ENCODE measurements at regions not wholly inside any gene's neighbourhood (a gene's known extent, or its start where the extent isn't known, plus 50 kb on each side); places are given as distances from the start of the nearest gene placed in this dataset.
"Not testable (repeated sequence)": the region's sequence is repeated elsewhere in the genome, so short reads cannot be mapped to it uniquely, and the experiment has no call there.

DNA sequence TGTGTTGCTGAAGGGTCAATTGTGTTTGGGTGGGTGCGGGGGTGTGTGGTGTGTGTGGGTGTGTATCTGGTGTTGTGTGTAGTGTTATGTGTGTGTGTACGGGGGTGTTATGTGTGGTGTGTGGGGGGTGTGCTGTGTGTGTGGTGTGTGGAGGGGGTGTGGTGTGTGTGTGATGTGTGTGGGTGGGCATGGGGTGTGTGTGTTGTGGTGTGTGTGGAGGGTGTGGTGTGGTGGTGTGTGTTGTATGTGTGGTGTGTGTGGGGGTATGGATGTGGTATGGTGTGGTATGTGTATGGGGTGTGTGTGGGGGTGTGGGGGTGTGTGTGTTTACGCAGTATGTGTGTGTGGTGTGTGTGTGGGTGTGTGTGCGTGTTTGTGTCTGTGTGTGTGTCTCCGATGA is 110.8 kb downstream of the ZNF22 start:
- Histone ChIP-seq H3K4me1 (ENCODE audit: control insufficient read depth in 5 of 5, insufficient read depth in 5 of 5, low read length in 5 of 5) (no peaks in the 10 kb centered on the region), H3K36me3 (ENCODE audit: control insufficient read depth in 5 of 5, insufficient read depth in 5 of 5, low read length in 5 of 5) (no peaks in the 10 kb centered on the region), H3K9ac (ENCODE audit: low read length in 5 of 5) (no peak overlapping the region), H3K27ac (ENCODE audit: low read depth, low read length) (no peak overlapping the region), H3K4me3 (ENCODE audit: low read depth in 1 of 5, low read length in 5 of 5) (no peak overlapping the region), H3K27me3 (ENCODE audit: control insufficient read depth in 5 of 5, insufficient read depth in 4 of 5, low read length in 5 of 5) (no peaks in the 10 kb centered on the region), H3K9me3 (ENCODE audit: control insufficient read depth in 5 of 5, low read length in 5 of 5) (no peaks in the 10 kb centered on the region)

DNA sequence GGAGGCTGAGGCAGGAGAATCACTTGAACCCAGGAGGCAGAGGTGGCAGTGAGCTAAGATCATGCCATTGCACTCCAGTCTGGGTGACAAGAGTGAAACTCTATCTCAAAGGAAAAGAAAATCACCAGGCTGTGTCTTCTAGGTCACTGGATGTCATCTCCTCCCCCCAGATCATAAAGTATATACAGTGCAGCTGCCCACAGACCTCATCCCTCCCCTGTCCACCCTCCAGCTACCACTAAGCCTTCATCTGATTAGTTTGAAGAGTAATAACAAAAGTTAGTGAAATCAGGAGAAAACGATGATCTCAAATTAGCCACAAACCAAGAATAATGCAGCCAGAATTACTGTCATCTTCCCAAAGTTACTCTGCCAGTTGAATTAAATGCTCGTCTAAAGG is 117.2 kb downstream of the ZNF22 start:
- H3K9me3 ChIP-seq (ENCODE audit: control insufficient read depth in 5 of 5, low read length in 5 of 5); H3K4me1 ChIP-seq (ENCODE audit: control insufficient read depth in 5 of 5, insufficient read depth in 5 of 5, low read length in 5 of 5); H3K27me3 ChIP-seq (ENCODE audit: control insufficient read depth in 5 of 5, insufficient read depth in 4 of 5, low read length in 5 of 5): not testable (repeated sequence)

DNA sequence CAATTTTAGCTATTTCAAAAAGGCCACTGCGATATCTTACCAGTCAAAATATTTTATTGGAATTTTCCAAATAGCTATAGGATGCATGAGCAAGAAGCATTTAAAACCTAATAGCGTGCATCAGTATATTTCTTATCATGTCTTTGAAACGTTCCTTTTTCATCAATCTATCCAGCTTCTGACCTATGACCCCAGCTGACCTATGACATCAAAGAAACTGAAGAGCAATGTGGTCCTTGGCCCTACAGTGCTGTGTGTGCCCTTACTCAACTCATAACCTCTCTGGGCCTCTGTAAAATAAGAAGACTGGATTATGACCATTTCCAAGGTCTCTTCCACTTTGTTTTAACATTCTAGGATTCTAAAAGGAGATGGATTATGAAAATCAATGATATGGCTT is 118.2 kb downstream of the ZNF22 start:
- Histone ChIP-seq H3K9me3 (ENCODE audit: control insufficient read depth in 5 of 5, low read length in 5 of 5) (no peaks in the 10 kb centered on the region), H3K27me3 (ENCODE audit: control insufficient read depth in 5 of 5, insufficient read depth in 4 of 5, low read length in 5 of 5) (no peaks in the 10 kb centered on the region), H3K27ac (ENCODE audit: low read depth, low read length) (no peak overlapping the region), H3K4me3 (ENCODE audit: low read depth in 1 of 5, low read length in 5 of 5) (no peak overlapping the region), H3K4me1 (ENCODE audit: control insufficient read depth in 5 of 5, insufficient read depth in 5 of 5, low read length in 5 of 5) (no peaks in the 10 kb centered on the region), H3K9ac (ENCODE audit: low read length in 5 of 5) (no peak overlapping the region), H3K36me3 (ENCODE audit: control insufficient read depth in 5 of 5, insufficient read depth in 5 of 5, low read length in 5 of 5) (no peaks in the 10 kb centered on the region)

More for the DNA sequence above, 117.2 kb downstream of the ZNF22 start:
- not testable (repeated sequence) for H3K36me3 ChIP-seq (ENCODE audit: control insufficient read depth in 5 of 5, insufficient read depth in 5 of 5, low read length in 5 of 5); H3K9ac ChIP-seq (ENCODE audit: low read length in 5 of 5); H3K4me3 ChIP-seq (ENCODE audit: low read depth in 1 of 5, low read length in 5 of 5); H3K27ac ChIP-seq (ENCODE audit: low read depth, low read length)

DNA sequence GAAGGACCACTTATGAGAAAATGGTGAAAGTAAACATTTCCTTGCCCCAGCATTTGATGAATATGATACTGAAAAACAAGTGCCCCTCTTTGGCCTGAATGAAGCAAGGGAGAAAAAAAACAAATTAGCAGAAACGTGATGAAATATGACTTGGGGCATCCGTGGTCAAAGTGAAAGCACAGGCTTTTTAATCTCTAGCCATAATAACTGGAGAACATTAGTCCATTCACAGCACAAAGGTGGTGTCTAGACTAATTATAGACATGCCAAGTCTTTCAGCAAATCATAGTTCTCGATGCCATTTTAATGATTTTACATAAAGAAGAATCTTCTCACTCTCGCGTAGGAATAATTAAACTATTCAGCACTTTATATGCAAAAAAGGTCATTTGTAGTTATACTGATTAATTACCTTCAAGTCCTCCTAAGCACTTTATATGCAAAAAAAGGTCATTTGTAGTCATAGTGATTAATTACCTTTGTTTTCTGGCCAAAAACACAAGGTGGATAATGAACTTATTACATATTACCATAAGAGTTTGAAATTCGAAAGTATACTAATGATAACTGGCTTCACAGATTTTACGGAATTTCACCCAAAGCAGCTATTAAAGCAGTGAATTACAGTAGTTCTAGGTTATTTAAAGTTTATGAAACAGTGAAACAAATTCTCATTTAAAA is 121.6 kb downstream of the ZNF22 start:
- H3K9ac ChIP-seq (ENCODE audit: low read length in 5 of 5); H3K4me3 ChIP-seq (ENCODE audit: low read depth in 1 of 5, low read length in 5 of 5); H3K27me3 ChIP-seq (ENCODE audit: control insufficient read depth in 5 of 5, insufficient read depth in 4 of 5, low read length in 5 of 5); H3K9me3 ChIP-seq (ENCODE audit: control insufficient read depth in 5 of 5, low read length in 5 of 5); H3K27ac ChIP-seq (ENCODE audit: low read depth, low read length); H3K4me1 ChIP-seq (ENCODE audit: control insufficient read depth in 5 of 5, insufficient read depth in 5 of 5, low read length in 5 of 5); H3K36me3 ChIP-seq (ENCODE audit: control insufficient read depth in 5 of 5, insufficient read depth in 5 of 5, low read length in 5 of 5): not testable (repeated sequence)

DNA sequence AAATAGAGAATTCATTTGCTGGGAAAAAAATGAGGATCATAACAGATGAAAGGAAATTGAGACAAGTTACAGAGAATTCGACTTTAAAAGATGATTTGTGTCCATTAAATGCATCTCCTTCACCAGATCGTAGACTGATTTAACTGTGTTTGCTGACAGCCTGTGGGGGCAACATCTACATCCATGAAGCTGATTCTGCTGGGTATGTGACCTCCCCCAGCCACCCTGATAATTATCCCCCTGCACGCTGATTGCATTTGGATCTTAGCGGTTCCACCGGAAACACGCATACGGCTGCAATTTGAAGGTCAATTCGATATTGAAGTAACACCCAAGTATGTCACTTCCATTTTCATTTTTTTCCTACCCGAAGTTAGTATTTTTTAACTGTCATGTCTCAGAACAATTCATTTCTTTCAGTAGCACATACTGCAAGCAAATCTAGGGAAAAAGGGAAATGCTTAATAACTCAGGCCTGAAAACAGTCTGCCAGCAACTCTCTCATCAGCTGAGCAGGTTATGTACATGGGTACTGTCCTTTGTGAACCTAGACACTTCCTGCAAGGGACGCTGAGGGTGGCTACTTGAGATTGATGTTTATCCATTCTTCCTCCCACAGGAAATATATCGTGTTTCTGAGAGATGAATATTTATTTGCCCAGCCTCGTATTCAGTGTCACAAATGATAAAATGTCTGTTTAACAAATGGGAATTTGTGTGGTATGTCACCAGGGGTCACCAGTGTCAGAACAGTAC is 134.9 kb downstream of the ZNF22 start:
- H3K27me3 ChIP-seq (ENCODE audit: control insufficient read depth in 5 of 5, insufficient read depth in 4 of 5, low read length in 5 of 5) = no peaks in the 10 kb centered on the region
- peaks cover 0 to 3% (median 0%) of the 10 kb centered on the region in 5 donors for H3K4me1 ChIP-seq (ENCODE audit: control insufficient read depth in 5 of 5, insufficient read depth in 5 of 5, low read length in 5 of 5)
- H3K9ac ChIP-seq (ENCODE audit: low read length in 5 of 5) = no peak overlapping the region
- H3K4me3 ChIP-seq (ENCODE audit: low read depth in 1 of 5, low read length in 5 of 5) = peak overlapping the region in 1 of 5 donors; percentile 1
- no peak overlapping the region for H3K27ac ChIP-seq (ENCODE audit: low read depth, low read length)
- H3K36me3 ChIP-seq (ENCODE audit: control insufficient read depth in 5 of 5, insufficient read depth in 5 of 5, low read length in 5 of 5) = no peaks in the 10 kb centered on the region
- no peaks in the 10 kb centered on the region for H3K9me3 ChIP-seq (ENCODE audit: control insufficient read depth in 5 of 5, low read length in 5 of 5)

DNA sequence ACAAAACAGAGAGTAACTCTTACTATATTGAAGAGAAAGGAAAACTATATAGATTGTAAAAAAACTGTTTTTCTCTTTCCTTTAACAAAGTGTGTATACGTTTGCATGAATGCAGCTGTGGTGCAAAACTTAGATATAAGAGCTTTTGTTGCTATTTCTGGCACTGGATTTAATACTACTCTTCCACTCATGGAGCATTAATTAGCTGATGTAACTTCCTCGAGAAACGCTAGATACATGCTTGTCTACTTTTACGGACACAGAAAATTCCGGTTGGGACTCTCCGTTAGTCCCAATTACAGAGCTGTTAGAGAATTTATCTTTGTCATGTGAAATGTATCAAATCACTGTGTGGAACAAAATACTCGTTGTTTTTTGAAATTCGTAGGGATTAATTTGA is 135.5 kb downstream of the ZNF22 start:
- no peaks in the 10 kb centered on the region for H3K9me3 ChIP-seq (ENCODE audit: control insufficient read depth in 5 of 5, low read length in 5 of 5)
- no peaks in the 10 kb centered on the region for H3K27me3 ChIP-seq (ENCODE audit: control insufficient read depth in 5 of 5, insufficient read depth in 4 of 5, low read length in 5 of 5)
- no peak overlapping the region for H3K4me3 ChIP-seq (ENCODE audit: low read depth in 1 of 5, low read length in 5 of 5)
- H3K36me3 ChIP-seq (ENCODE audit: control insufficient read depth in 5 of 5, insufficient read depth in 5 of 5, low read length in 5 of 5) = no peaks in the 10 kb centered on the region
- H3K4me1 ChIP-seq (ENCODE audit: control insufficient read depth in 5 of 5, insufficient read depth in 5 of 5, low read length in 5 of 5) = peaks cover 0 to 3% (median 0%) of the 10 kb centered on the region in 5 donors
- no peak overlapping the region for H3K27ac ChIP-seq (ENCODE audit: low read depth, low read length)
- no peak overlapping the region for H3K9ac ChIP-seq (ENCODE audit: low read length in 5 of 5)

DNA sequence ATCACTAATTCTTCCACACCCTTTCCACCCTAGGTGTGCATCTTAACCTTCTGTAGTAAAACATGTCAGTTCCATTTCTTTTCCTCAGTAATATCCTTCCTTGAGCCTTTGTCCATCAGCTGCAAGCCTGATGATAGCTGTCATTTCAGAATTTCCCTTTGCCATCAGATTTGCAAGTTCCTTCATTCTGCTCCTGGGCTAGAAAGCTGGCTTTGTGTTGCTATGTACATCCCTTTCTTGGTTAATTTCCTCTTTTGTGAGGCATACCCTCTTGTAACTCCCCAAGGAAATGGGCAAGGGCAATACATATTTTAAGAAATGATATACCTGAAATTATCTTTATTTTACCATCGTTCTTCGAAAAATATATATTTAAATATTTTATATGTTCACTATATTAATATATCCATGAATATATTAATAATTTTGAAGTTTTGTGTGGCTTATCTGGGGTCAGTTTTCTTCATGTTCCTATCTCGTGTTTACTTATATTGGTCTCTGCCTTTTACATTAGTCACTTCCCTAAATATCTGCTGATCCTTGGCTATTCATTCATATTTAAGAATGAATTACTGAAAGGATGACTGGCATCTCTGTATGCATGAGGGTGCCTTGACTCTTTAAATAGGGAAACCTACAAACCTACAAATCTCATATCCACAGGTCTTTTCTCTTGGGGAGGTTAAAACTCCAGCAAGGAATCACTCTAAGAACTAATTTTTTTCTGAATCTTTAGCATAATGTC is 143.8 kb downstream of the ZNF22 start:
- no peak overlapping the region for H3K27ac ChIP-seq (ENCODE audit: low read depth, low read length)
- peaks cover 0 to 4% (median 0%) of the 10 kb centered on the region in 5 donors for H3K27me3 ChIP-seq (ENCODE audit: control insufficient read depth in 5 of 5, insufficient read depth in 4 of 5, low read length in 5 of 5)
- no peaks in the 10 kb centered on the region for H3K4me1 ChIP-seq (ENCODE audit: control insufficient read depth in 5 of 5, insufficient read depth in 5 of 5, low read length in 5 of 5)
- no peaks in the 10 kb centered on the region for H3K36me3 ChIP-seq (ENCODE audit: control insufficient read depth in 5 of 5, insufficient read depth in 5 of 5, low read length in 5 of 5)
- H3K9ac ChIP-seq (ENCODE audit: low read length in 5 of 5) = no peak overlapping the region
- H3K9me3 ChIP-seq (ENCODE audit: control insufficient read depth in 5 of 5, low read length in 5 of 5) = peaks cover 0 to 5% (median 0%) of the 10 kb centered on the region in 5 donors
- no peak overlapping the region for H3K4me3 ChIP-seq (ENCODE audit: low read depth in 1 of 5, low read length in 5 of 5)

DNA sequence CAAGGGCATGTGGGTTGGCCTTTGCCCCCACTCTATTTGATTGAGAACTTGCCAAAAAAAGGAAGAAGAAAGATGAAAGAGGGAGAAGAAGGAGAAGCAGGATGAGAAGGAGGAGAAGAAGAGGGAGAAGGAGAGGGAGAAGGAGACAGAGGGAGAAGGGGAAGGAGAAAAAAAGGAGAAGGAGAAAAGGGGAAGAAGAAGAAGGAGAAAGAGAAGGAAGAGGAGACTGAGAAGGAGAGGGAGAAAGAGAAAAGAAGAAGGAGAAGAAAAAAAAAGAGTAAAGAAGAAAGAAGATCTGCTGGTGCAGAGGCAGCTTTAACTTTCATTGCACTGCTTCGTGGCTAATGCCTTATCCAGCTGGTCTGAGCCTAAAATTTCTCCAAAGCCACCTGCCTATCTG is 144.4 kb downstream of the ZNF22 start:
- H3K9ac ChIP-seq (ENCODE audit: low read length in 5 of 5); H3K4me3 ChIP-seq (ENCODE audit: low read depth in 1 of 5, low read length in 5 of 5); H3K27me3 ChIP-seq (ENCODE audit: control insufficient read depth in 5 of 5, insufficient read depth in 4 of 5, low read length in 5 of 5); H3K27ac ChIP-seq (ENCODE audit: low read depth, low read length); H3K4me1 ChIP-seq (ENCODE audit: control insufficient read depth in 5 of 5, insufficient read depth in 5 of 5, low read length in 5 of 5); H3K9me3 ChIP-seq (ENCODE audit: control insufficient read depth in 5 of 5, low read length in 5 of 5); H3K36me3 ChIP-seq (ENCODE audit: control insufficient read depth in 5 of 5, insufficient read depth in 5 of 5, low read length in 5 of 5): not testable (repeated sequence)

DNA sequence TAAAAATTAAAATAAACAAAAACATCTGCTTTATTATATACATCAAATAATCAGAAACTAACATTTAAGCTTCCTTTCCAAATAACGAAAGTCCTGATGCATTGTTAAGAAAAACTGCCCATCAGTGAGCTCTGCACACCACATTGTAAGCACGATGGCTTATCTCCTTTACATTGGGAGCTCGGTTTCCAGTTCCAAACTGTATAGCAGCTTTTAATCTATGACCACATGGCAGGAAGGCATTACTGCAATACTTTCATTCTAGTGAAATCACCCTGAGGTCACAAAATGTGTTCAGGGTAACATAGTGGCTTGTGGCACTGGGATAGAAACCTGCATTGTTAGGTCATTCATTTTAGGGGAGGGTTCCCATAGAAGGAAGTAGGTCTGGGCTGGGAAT is 146.3 kb downstream of the ZNF22 start:
- no peak overlapping the region for H3K27ac ChIP-seq (ENCODE audit: low read depth, low read length)
- peaks cover 0 to 4% (median 0%) of the 10 kb centered on the region in 5 donors for H3K27me3 ChIP-seq (ENCODE audit: control insufficient read depth in 5 of 5, insufficient read depth in 4 of 5, low read length in 5 of 5)
- H3K36me3 ChIP-seq (ENCODE audit: control insufficient read depth in 5 of 5, insufficient read depth in 5 of 5, low read length in 5 of 5) = no peaks in the 10 kb centered on the region
- no peaks in the 10 kb centered on the region for H3K4me1 ChIP-seq (ENCODE audit: control insufficient read depth in 5 of 5, insufficient read depth in 5 of 5, low read length in 5 of 5)
- no peak overlapping the region for H3K4me3 ChIP-seq (ENCODE audit: low read depth in 1 of 5, low read length in 5 of 5)
- peaks cover 0 to 5% (median 0%) of the 10 kb centered on the region in 5 donors for H3K9me3 ChIP-seq (ENCODE audit: control insufficient read depth in 5 of 5, low read length in 5 of 5)
- no peak overlapping the region for H3K9ac ChIP-seq (ENCODE audit: low read length in 5 of 5)

DNA sequence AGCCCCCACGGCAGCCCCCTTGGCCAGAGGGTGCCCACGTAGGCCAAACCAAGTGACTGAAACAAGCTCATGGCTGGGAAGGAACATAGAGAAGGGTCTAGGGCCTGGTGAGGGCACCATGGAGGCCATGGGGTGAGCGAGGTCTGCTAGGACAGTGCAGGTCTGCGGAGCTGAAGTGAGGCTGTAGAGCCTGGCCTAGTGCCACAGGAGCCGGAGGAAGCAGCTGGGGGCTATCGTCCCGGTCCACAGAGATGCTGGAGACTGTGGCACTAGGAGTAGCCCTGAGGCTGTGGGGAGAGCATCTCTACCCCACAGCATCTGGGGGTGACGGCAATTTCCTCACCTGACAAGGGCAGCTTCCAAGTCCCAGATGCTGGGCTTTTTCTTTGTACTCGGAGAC is 150.3 kb downstream of the ZNF22 start:
- H3K4me3 ChIP-seq (ENCODE audit: low read depth in 1 of 5, low read length in 5 of 5) = no peak overlapping the region
- H3K9ac ChIP-seq (ENCODE audit: low read length in 5 of 5) = no peak overlapping the region
- no peak overlapping the region for H3K27ac ChIP-seq (ENCODE audit: low read depth, low read length)
- H3K4me1 ChIP-seq (ENCODE audit: control insufficient read depth in 5 of 5, insufficient read depth in 5 of 5, low read length in 5 of 5) = no peaks in the 10 kb centered on the region
- H3K9me3 ChIP-seq (ENCODE audit: control insufficient read depth in 5 of 5, low read length in 5 of 5) = no peaks in the 10 kb centered on the region
- H3K27me3 ChIP-seq (ENCODE audit: control insufficient read depth in 5 of 5, insufficient read depth in 4 of 5, low read length in 5 of 5) = peaks cover 0 to 7% (median 0%) of the 10 kb centered on the region in 5 donors
- H3K36me3 ChIP-seq (ENCODE audit: control insufficient read depth in 5 of 5, insufficient read depth in 5 of 5, low read length in 5 of 5) = no peaks in the 10 kb centered on the region

Measured in subcutaneous abdominal adipose tissue (tissue), 5 donors.